HuH-7.5 (cell line): ENCODE measurements at regions not wholly inside any gene's neighbourhood (a gene's known extent, or its start where the extent isn't known, plus 50 kb on each side); places are given as distances from the start of the nearest gene placed in this dataset.

Source experiments
- DNase-seq: peaks from one replicate; pipeline ENCODE4 v3.0.0; 2011; ENCODE audit warnings: low spot score

DNA sequence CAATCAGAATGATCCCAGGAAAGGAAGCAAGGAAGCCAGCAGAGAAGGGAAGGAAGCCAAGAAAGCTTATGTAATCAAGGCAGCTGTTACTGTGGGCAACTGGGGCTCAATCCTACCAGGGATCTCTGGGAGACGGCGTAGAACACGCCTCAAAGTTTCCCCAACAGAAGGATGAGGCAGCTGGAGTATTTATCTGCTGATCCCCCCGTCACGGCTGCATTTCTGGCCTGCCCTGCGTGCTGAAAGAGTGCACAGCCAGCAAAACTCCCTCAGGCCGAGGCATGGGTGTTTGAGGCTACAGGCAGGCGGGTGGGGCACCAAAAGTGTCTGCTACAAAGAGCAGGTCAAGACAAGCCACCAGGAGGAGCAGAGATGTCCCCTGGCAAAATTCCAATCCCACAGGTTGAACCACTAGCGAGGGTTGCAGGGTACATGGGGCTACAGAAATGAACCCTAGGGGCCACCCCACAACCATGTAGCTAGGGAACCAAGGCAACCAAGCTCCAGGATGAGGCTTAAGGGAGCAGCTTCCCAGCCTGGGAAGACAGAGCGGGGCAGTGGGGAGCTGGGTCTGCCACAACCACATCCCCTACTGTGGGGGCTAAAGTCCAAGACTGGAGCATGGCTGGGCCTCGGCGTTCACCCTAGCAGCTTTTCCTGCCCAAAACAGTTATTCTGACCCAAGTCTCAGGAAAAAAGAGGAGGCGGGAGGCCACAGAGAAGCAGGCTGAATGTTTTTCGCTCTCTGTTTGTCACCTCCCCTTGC lies 113.4 kb downstream of the BCOR start:
- DNase-seq: no peak

DNA sequence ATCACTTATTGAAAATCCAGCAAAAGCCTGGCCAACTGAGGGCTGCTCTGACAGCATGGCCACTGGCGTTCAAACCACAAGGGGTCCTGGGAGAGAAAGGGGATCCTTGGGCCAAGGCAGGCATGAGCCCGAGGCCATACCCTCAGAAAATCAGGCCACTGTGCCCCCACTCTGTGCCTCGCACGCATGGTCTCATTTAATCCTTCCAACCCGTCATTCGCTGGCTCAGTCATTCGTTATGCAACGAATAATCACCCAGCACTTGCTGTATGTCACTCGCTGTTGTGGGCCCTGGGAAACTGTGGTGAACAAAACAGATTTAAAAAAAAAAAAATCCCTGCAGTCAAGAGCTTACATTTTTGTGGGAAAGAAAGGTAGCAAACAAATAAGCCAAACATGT lies 112.7 kb downstream of the BCOR start:
- DNase-seq: no peak

DNA sequence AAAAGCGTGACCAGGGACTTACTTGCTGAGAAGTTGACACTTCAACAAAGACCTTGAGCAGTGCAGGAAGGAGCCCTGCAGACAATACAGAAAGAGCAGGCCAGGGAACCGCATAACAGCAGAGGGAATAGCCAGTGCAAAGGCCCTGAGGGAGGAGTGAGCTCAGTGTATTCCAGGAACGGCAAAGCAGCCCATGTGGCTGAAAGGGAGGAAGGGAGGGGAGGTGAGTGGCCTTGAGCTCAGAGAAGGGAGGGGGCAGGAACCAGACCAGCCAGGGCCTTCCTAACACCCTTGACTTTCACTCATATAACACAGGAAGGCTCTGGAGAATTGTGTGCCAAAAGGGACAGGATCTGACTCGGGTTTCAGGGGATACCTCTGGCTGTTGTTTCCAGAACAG lies 112.2 kb downstream of the BCOR start:
- DNase-seq: no peak

DNA sequence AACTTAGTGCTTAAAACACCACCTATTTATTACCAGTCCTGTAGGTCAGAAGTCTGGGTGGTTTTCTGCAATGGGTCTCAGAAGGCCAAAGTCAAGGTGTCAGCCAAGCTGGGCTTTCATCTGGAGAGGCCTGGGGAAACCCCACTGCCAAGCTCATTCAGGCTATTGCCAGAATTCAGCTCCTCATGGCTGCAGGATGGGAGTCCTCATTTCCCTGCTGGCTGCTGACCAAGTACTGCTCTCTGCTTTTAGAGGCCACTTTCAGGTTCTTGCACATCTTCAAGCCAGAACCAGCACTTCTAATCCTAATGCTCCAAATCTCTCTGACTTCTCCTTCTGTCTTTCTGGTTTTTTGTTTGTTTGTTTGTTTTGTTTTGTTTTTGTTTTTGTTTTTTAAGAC lies 109.3 kb downstream of the BCOR start:
- no peak for DNase-seq

DNA sequence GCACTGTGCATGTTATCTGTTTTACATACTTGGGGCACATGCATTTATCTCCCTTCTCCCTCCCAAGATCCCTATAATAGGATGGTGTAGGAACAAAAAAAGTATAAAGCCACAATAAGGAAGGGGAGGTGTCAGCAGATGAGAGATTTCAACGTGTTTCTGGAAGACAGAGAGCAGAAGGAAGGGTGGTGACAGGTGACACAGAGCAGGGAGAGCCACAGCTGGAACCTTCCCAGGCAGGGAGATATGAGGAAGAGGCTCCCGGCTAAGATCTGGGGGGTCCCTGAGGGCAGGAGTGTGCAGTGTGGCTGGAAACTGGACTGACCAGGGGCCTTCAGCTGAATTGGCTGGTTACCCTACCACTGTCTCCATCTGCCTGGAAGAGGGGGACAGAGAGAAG lies 107.4 kb downstream of the BCOR start:
- DNase-seq: no peak

DNA sequence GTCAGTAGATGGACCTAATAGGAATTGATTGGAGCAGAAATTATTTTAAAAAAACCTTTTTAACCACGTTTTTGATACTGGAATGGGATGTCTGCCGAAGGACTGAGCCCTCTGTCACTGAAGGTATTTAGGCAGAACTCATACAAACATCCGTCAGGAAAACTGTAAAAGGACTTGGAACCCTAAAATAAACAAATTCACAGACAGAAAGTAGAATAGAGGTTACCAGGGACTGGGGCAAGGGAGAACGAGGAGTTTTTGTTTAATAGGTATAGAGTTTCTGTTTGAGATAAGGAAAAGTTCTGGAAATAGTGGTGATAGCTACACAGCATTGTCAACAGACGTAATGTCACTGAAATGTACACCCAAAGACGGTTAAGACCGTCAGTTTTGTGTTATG lies 105.5 kb downstream of the BCOR start:
- no peak for DNase-seq

DNA sequence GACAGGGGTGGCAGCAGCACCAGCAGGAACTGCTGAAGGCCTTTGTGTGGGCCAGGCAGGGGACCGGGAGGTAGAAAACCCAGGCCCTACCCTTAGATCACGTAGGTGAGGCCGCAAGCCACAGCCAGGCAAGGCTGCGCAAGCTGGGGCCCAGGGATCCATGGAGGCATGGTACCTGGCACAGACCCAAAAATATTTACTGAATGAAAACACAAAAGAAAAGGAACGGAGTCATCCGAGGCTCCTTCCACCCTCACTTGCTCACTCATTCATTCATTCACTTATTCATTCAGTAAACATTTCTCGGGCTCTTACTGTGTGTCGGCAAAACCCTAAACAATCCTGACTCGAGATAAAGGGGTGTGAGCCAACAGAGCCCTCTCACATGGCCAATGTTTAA lies 102.3 kb downstream of the BCOR start:
- DNase-seq: no peak

DNA sequence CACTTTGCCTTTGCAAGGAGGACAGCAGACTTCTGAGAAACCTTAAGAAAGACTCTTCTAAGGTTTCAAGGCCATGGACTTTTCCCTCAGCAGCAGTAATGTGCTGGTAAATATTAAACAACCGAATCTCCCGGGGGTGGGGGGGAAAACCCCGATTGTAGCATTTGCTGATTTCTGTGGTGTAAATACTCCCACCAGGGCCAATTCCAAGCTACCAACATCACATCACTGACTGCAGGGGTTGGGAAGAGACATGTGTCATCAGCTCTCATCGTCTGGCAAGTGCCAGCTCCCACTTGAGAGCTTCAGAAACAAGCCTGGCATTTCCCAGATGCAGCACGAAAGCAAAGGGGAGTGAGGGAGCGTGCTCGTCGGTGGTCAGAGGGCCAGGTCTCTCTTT lies 101.2 kb downstream of the BCOR start:
- no peak for DNase-seq

DNA sequence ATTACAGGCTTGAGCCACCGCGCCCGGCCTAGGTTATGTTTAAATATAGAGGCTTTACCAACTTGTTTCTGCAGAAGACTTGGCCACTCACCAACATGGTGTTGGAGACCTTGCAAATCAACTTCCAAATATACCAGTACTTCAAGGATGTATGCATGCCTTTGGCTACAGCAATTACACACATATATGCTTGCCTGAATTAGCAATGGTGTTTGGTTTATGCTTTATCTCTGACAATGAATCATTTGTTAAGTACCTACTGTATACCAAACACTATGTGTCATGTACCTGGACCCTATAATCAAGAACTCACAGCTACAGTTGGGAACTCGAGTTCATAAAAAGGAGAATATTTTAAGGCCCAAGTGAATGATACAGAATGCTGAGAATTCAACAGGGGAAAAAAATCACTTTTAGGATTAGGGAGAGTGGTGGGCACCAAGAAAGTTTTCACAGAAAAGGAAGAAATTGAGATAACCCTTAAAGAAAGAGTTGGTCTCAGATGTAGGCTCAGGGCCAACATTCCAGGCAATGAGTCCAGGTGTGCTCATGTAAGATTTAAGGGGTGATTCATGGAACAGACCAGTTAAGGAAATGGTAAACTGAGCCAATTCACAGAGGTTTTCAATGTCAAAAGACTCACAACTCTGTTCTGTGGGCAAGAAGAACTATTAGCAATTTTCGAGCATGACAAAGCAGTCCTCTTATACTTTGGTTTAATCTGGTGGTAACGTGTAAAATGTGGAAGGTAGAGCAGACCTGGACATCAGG lies 98.9 kb downstream of the BCOR start:
- no peak for DNase-seq
